Ascending aorta (tissue), 2 donors: ENCODE measurements at regions not wholly inside any gene's neighbourhood (a gene's known extent, or its start where the extent isn't known, plus 50 kb on each side); places are given as distances from the start of the nearest gene placed in this dataset.

Source experiments
- DNase-seq, 2 donors: peaks; one replicate each; pipeline ENCODE4 v3.0.0-alpha.2; 2019; ENCODE audit warnings: low spot score in 2 of 2
- H3K27ac ChIP-seq, 2 donors: fragments of 200-600 bp; sonication (generic); one replicate each; pipeline ENCODE4 v1.5.1; 2016 to 2017; ENCODE audit warnings: mild to moderate bottlenecking in 1 of 2
- H3K27me3 ChIP-seq: fragments of 200-600 bp; sonication (generic); one replicate; pipeline ENCODE4 v1.5.1; 2017
- H3K36me3 ChIP-seq, 2 donors: fragments of 200-600 bp; sonication (generic); one replicate each; pipeline ENCODE4 v1.5.1; 2016
- H3K4me1 ChIP-seq, 2 donors: fragments of 200-600 bp; sonication (generic); one replicate each; pipeline ENCODE4 v1.5.1; 2016 to 2017; ENCODE audit warnings: mild to moderate bottlenecking in 1 of 2
- H3K4me3 ChIP-seq, 2 donors: fragments of 200-600 bp; sonication (generic); one replicate each; pipeline ENCODE4 v1.5.1; 2016 to 2017; ENCODE audit warnings: mild to moderate bottlenecking in 1 of 2
- H3K9me3 ChIP-seq, 2 donors: fragments of 200-600 bp; sonication (generic); one replicate each; pipeline ENCODE4 v1.5.1; 2016
- intact Hi-C: fragments of 100-400 bp; cut with DNase I; formaldehyde crosslinking; loops from one replicate; pipeline ENCODE4 v1.15.1; 2023
- TF ChIP-seq, protein P1 (sequence below), 3 experiments: fragments of 200-600 bp in 2 of 3; fragments of 450-650 bp in 1 of 3; sonication (generic) in 2 of 3; IDR thresholded peaks; one replicate each; pipeline ENCODE4 v1.5.1; 2016 to 2019; ENCODE audit warnings: antibody characterized with exemption in 3 of 3, mild to moderate bottlenecking in 1 of 3, moderate library complexity in 1 of 3

DNA sequence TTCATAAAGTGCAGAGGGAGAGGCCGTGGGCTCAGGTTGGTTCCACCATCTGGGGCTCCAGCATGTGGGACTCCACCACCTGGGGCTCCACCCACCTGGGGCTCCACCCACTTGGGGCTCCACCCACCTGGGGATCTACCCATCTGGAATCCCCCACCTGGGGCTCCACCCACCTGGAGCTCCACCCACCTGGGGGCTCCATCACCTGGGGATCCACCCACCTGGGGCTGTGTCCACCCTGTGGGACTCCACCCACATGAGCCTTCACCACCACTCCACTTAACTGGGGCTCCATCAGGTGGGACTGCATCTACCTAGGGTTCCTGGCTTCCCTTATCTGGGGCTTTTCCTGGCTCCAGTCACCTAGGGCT is 226.0 kb upstream of the CDYL start:
- no peak for DNase-seq
- Histone ChIP-seq H3K4me1 (no peaks in the 10 kb centered on the region), H3K27me3 (no peaks in the 10 kb centered on the region), H3K4me3 (no peak overlapping the region), H3K27ac (no peak overlapping the region), H3K36me3 (no peaks in the 10 kb centered on the region), H3K9me3 (no peaks in the 10 kb centered on the region)
- TF ChIP-seq, protein P1, sequence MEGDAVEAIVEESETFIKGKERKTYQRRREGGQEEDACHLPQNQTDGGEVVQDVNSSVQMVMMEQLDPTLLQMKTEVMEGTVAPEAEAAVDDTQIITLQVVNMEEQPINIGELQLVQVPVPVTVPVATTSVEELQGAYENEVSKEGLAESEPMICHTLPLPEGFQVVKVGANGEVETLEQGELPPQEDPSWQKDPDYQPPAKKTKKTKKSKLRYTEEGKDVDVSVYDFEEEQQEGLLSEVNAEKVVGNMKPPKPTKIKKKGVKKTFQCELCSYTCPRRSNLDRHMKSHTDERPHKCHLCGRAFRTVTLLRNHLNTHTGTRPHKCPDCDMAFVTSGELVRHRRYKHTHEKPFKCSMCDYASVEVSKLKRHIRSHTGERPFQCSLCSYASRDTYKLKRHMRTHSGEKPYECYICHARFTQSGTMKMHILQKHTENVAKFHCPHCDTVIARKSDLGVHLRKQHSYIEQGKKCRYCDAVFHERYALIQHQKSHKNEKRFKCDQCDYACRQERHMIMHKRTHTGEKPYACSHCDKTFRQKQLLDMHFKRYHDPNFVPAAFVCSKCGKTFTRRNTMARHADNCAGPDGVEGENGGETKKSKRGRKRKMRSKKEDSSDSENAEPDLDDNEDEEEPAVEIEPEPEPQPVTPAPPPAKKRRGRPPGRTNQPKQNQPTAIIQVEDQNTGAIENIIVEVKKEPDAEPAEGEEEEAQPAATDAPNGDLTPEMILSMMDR (IDR thresholded peaks at IDR 0.05), result no peak
- intact Hi-C loops, result no loop called here

DNA sequence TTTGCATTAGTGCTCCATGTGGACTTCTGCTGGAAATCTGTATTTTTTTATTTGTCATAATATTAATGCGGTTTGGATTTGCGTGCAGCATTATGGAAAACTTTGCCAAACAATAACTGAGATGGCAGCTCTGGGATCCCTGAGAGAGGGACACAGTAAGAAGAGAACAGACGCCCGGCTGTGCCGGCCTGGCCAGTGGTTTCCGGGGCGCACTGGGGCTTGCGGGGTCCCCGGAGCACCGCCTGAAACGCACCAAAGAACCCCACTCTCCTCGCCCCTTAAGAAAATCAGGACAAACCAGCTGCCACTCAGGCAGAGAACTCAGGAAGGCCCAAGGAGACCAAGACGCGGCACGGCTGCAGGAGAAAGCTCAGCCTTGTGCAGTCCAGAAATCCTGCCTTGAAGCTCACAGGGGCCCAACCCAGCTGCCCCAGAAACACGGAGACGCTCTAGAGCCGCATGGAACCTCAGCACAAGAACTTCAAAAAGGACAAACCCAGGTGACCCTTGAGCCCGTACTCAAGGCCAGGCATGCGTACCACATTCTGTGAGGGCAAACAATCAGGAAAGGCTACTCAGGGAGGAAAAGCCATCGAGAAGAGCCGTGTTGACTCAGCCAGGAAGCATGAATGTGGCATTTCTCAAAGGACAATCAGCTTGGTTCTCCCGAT is 226.5 kb upstream of the CDYL start:
- no peak overlapping the region for H3K27ac ChIP-seq
- intact Hi-C loops, result no loop called here
- no peaks in the 10 kb centered on the region for H3K9me3 ChIP-seq
- H3K27me3 ChIP-seq, result no peaks in the 10 kb centered on the region
- no peak overlapping the region for H3K4me3 ChIP-seq
- no peak for DNase-seq
- H3K36me3 ChIP-seq, result no peaks in the 10 kb centered on the region
- TF ChIP-seq, protein P1 (IDR thresholded peaks at IDR 0.05), result no peak
- no peaks in the 10 kb centered on the region for H3K4me1 ChIP-seq

GRCh38 chr6:4545893-4546292 is 230.3 kb upstream of the CDYL start:
- H3K27ac ChIP-seq, result no peak overlapping the region
- no peak overlapping the region for H3K4me3 ChIP-seq
- DNase-seq, result no peak
- H3K4me1 ChIP-seq, result no peaks in the 10 kb centered on the region
- H3K36me3 ChIP-seq, result no peaks in the 10 kb centered on the region
- TF ChIP-seq, protein P1 (IDR thresholded peaks at IDR 0.05), result no peak
- no peaks in the 10 kb centered on the region for H3K9me3 ChIP-seq
- H3K27me3 ChIP-seq, result no peaks in the 10 kb centered on the region
- intact Hi-C loops, result no loop called here

- no peak for DNase-seq
- Histone ChIP-seq H3K4me1 (no peaks in the 10 kb centered on the region), H3K27ac (no peak overlapping the region), H3K27me3 (no peaks in the 10 kb centered on the region), H3K9me3 (no peaks in the 10 kb centered on the region), H3K4me3 (no peak overlapping the region), H3K36me3 (no peaks in the 10 kb centered on the region)
- TF ChIP-seq, protein P1 (IDR thresholded peaks at IDR 0.05), result no peak
- intact Hi-C loops, result no loop called here
These were observed 232.6 kb upstream of the CDYL start for GRCh38 chr6:4543596-4543995.

DNA sequence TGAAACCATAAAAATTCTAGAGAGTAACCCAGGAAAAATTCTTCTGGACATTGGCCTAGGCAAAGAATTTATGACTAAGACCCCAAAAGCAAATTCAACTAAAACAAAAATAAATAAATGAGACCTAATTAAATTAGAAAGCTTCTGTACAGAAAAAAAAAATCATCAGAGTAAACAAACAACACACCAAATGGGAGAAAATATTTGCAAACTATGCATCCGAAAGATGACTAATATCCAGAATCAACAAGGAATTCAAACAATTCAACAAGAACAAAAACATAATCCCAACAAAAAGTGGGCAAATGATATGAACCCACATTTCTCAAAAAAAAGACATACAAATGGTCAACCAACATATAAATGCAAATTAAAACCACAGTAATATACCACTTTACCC is 242.6 kb upstream of the CDYL start:
- no peaks in the 10 kb centered on the region for H3K27me3 ChIP-seq
- no peak for DNase-seq
- H3K9me3 ChIP-seq, result peaks cover 0 to 21% of the 10 kb centered on the region in 2 donors
- H3K27ac ChIP-seq, result no peak overlapping the region
- no peak overlapping the region for H3K4me3 ChIP-seq
- intact Hi-C loops, result no loop called here
- H3K36me3 ChIP-seq, result no peaks in the 10 kb centered on the region
- TF ChIP-seq, protein P1 (IDR thresholded peaks at IDR 0.05), result no peak
- no peaks in the 10 kb centered on the region for H3K4me1 ChIP-seq

GRCh38 chr6:4531406-4531805 is 244.8 kb upstream of the CDYL start:
- no peak overlapping the region for H3K27ac ChIP-seq
- no peaks in the 10 kb centered on the region for H3K36me3 ChIP-seq
- TF ChIP-seq, protein P1 (IDR thresholded peaks at IDR 0.05), result no peak
- no peak overlapping the region for H3K4me3 ChIP-seq
- H3K4me1 ChIP-seq, result no peaks in the 10 kb centered on the region
- intact Hi-C loops, result no loop called here
- peaks cover 0 to 21% of the 10 kb centered on the region in 2 donors for H3K9me3 ChIP-seq
- DNase-seq, result no peak
- H3K27me3 ChIP-seq, result no peaks in the 10 kb centered on the region
